OCI-LY7 (cell line): ENCODE measurements at regions not wholly inside any gene's neighbourhood (a gene's known extent, or its start where the extent isn't known, plus 50 kb on each side); places are given as distances from the start of the nearest gene placed in this dataset.

Experiments used
- BruUV-seq: library from RNA; stranded (reverse); fragments of 400-500 nt; replicated peaks from 2 replicates; lab custom pipeline; 2021; lab: Mats Ljungman, UMichigan
- CTCF ChIA-PET: fragments of 300-600 bp; sonication (Branson Sonifier 250); formaldehyde crosslinking; loops from one replicate; lab custom pipeline; 2022; ENCODE audit warnings: antibody characterized with exemption; ENCODE audit not compliant: unreplicated experiment; lab: Charles Lee
- POLR2A ChIA-PET: fragments of 300-600 bp; sonication (Branson Sonifier 250); formaldehyde crosslinking; loops from one replicate; lab custom pipeline; 2022; ENCODE audit warnings: antibody characterized with exemption; lab: Charles Lee
- DNase-seq: peaks from one replicate; pipeline ENCODE4 v3.0.0-alpha.2; 2015; ENCODE audit warnings: low spot score
- H2AFZ ChIP-seq: fragments of 200-600 bp; sonication (generic), shearing (Covaris generic); 2 replicates; pipeline ENCODE4 v1.6.1; 2014; ENCODE audit warnings: mild to moderate bottlenecking, antibody characterized with exemption, low read length, moderate library complexity
- H3K27ac ChIP-seq: fragments of 200-600 bp; sonication (generic); 2 replicates; pipeline ENCODE4 v1.5.1; 2014; ENCODE audit warnings: mixed run types, low read depth, mild to moderate bottlenecking, moderate library complexity, low read length, inconsistent platforms; ENCODE audit not compliant: poor library complexity, severe bottlenecking
- H3K36me3 ChIP-seq: fragments of 200-600 bp; sonication (generic); 2 replicates; pipeline ENCODE4 v1.6.1; 2014; ENCODE audit warnings: mild to moderate bottlenecking, antibody characterized with exemption, low read length, moderate library complexity, mixed read lengths; ENCODE audit not compliant: insufficient read depth
- H3K4me1 ChIP-seq: fragments of 200-600 bp; sonication (generic); 2 replicates; pipeline ENCODE4 v1.5.1; 2014; ENCODE audit warnings: mild to moderate bottlenecking, low read length; ENCODE audit not compliant: insufficient read depth, poor library complexity, severe bottlenecking
- H3K4me2 ChIP-seq: fragments of 200-600 bp; sonication (generic); 2 replicates; pipeline ENCODE4 v1.6.1; 2014; ENCODE audit warnings: mild to moderate bottlenecking, low read length
- H3K4me3 ChIP-seq: fragments of 200-600 bp; sonication (generic); 2 replicates; pipeline ENCODE4 v1.5.1; 2014; ENCODE audit warnings: mild to moderate bottlenecking, low read depth, low read length; ENCODE audit not compliant: poor library complexity, severe bottlenecking
- H3K79me2 ChIP-seq: fragments of 200-600 bp; sonication (generic); 2 replicates; pipeline ENCODE4 v1.6.1; 2016; ENCODE audit warnings: low read depth, mild to moderate bottlenecking, low read length, moderate library complexity, mixed read lengths; ENCODE audit not compliant: insufficient read depth
- H3K9me2 ChIP-seq: fragments of 200-600 bp; sonication (generic); 2 replicates; pipeline ENCODE4 v1.6.1; 2016; ENCODE audit warnings: mild to moderate bottlenecking, low read length, mixed read lengths; ENCODE audit not compliant: insufficient read depth
- H3K9me3 ChIP-seq: fragments of 200-600 bp; sonication (generic); 2 replicates; pipeline ENCODE4 v1.6.1; 2014; ENCODE audit warnings: mild to moderate bottlenecking, mixed run types, low read length, mixed read lengths
- H4K20me1 ChIP-seq: fragments of 200-600 bp; sonication (generic); 2 replicates; pipeline ENCODE4 v1.6.1; 2014; ENCODE audit warnings: mild to moderate bottlenecking, antibody characterized with exemption, low read length, moderate library complexity, mixed read lengths; ENCODE audit not compliant: insufficient read depth
- EZH2phosphoT487 ChIP-seq: fragments of 200-600 bp; sonication (generic); IDR thresholded peaks from 2 replicates; pipeline ENCODE4 v1.6.1; 2018; ENCODE audit warnings: low read depth, borderline replicate concordance, mild to moderate bottlenecking, mixed run types, antibody characterized with exemption, low read length, moderate library complexity, mixed read lengths
- intact Hi-C: fragments of 100-400 bp; cut with micrococcal nuclease; formaldehyde crosslinking; loops from one replicate; pipeline ENCODE4 v1.10.0; 2022; ENCODE audit not compliant: unreplicated experiment
- TF ChIP-seq, protein P1 (sequence below): fragments of 200-600 bp; sonication (generic); conservative IDR thresholded peaks from 2 replicates; pipeline ENCODE4 v1.5.1; 2014; ENCODE audit warnings: mild to moderate bottlenecking, antibody characterized with exemption, low read length, moderate library complexity, mixed read lengths

GRCh38 chr5:67620424-67621397 lies 424.1 kb upstream of the CD180 start:
- POLR2A ChIA-PET: interaction anchor here (0.9 kb wide), 1 partner anchor 9 kb away, joined by 3 read pairs; no protein-coding TSS in a partner anchor
- H3K9me2 ChIP-seq: no peaks in the 10 kb centered on the region
- no peak for TF ChIP-seq EZH2phosphoT487
- TF ChIP-seq, protein P1, sequence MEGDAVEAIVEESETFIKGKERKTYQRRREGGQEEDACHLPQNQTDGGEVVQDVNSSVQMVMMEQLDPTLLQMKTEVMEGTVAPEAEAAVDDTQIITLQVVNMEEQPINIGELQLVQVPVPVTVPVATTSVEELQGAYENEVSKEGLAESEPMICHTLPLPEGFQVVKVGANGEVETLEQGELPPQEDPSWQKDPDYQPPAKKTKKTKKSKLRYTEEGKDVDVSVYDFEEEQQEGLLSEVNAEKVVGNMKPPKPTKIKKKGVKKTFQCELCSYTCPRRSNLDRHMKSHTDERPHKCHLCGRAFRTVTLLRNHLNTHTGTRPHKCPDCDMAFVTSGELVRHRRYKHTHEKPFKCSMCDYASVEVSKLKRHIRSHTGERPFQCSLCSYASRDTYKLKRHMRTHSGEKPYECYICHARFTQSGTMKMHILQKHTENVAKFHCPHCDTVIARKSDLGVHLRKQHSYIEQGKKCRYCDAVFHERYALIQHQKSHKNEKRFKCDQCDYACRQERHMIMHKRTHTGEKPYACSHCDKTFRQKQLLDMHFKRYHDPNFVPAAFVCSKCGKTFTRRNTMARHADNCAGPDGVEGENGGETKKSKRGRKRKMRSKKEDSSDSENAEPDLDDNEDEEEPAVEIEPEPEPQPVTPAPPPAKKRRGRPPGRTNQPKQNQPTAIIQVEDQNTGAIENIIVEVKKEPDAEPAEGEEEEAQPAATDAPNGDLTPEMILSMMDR: no peak
- intact Hi-C loops: no loop called here
- H2AFZ ChIP-seq: no peak overlapping the region
- no peaks in the 10 kb centered on the region for H3K4me1 ChIP-seq
- DNase-seq: no peak
- CTCF ChIA-PET: no interaction called here
- no peaks in the 10 kb centered on the region for H3K36me3 ChIP-seq
- H3K4me2 ChIP-seq: no peak overlapping the region
- H4K20me1 ChIP-seq: no peaks in the 10 kb centered on the region
- H3K79me2 ChIP-seq: no peaks in the 10 kb centered on the region
- no peak overlapping the region for H3K4me3 ChIP-seq
- BruUV-seq: no TSS peak
- H3K27ac ChIP-seq: no peak overlapping the region
- H3K9me3 ChIP-seq: no peaks in the 10 kb centered on the region

- CTCF ChIA-PET: no interaction called here
Observed at GRCh38 chr5:67619636-67620035, 423.0 kb upstream of the CD180 start.

More at GRCh38 chr5:67619636-67620035, 423.0 kb upstream of the CD180 start:
- H3K9me2 ChIP-seq: no peaks in the 10 kb centered on the region
- H3K4me1 ChIP-seq: no peaks in the 10 kb centered on the region
- H2AFZ ChIP-seq: no peak overlapping the region
- no peaks in the 10 kb centered on the region for H4K20me1 ChIP-seq
- no peaks in the 10 kb centered on the region for H3K79me2 ChIP-seq
- H3K36me3 ChIP-seq: no peaks in the 10 kb centered on the region
- no peak overlapping the region for H3K4me2 ChIP-seq
- POLR2A ChIA-PET: no interaction called here
- intact Hi-C loops: no loop called here
- no peak overlapping the region for H3K4me3 ChIP-seq
- H3K9me3 ChIP-seq: no peaks in the 10 kb centered on the region
- BruUV-seq: no TSS peak
- TF ChIP-seq EZH2phosphoT487: no peak
- TF ChIP-seq, protein P1: no peak
- DNase-seq: no peak
- H3K27ac ChIP-seq: no peak overlapping the region
